Esophagus muscularis mucosa (tissue), 3 donors: ENCODE measurements at regions not wholly inside any gene's neighbourhood (a gene's known extent, or its start where the extent isn't known, plus 50 kb on each side); places are given as distances from the start of the nearest gene placed in this dataset.

Experiments
- POLR2A ChIP-seq: fragments of 450-650 bp; IDR thresholded peaks from one replicate; pipeline ENCODE4 v1.6.1; 2017; ENCODE audit warnings: antibody characterized with exemption, moderate library complexity, mild to moderate bottlenecking, low read depth
- TF ChIP-seq, protein P1 (sequence below), 3 experiments: fragments of 200-600 bp in 2 of 3; fragments of 450-650 bp in 1 of 3; sonication (generic) in 2 of 3; IDR thresholded peaks; one replicate each; pipeline ENCODE4 v1.5.1; 2017 to 2019; ENCODE audit warnings: antibody characterized with exemption in 3 of 3, mild to moderate bottlenecking in 2 of 3, moderate library complexity in 1 of 3

DNA sequence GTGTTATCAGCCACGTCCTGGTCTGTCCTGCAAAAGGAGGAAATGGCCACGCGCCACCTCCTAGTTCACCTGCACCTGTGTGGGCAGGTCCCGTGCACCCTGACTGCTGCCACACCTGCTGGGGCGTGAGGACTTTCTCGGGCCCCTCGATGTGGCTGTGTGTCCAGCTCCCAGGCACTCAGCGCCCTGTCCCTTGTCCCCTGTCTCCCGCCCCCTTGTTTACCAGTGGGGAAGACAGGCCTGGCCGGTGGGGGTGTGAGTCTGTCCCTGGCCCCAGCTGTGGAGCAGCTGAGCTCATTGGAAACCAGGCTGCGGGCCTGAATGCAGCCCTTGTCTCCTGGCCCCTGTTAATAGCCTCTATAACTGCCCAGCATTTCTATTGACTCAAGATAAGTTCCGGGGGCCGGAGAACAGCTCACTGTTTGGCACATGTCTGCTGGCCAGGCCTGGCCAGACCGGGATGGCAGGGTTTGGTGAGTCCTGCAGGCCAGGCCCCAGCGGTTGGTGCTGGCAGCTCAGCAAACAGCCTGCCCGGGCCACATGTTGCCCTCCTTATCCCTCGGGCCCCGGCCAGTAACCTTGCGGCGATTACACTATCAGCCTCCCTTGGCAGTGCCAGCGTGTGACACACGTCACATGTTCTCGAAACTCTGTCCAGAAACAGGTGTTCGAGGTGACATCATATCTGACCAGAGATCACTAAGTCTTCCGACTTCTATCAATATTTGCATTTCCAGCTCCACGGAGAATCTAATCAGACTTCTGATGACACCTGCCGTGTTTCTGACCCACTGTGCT lies 52.1 kb downstream of the FOXL3 start:
- TF ChIP-seq POLR2A, result no peak
- TF ChIP-seq, protein P1, sequence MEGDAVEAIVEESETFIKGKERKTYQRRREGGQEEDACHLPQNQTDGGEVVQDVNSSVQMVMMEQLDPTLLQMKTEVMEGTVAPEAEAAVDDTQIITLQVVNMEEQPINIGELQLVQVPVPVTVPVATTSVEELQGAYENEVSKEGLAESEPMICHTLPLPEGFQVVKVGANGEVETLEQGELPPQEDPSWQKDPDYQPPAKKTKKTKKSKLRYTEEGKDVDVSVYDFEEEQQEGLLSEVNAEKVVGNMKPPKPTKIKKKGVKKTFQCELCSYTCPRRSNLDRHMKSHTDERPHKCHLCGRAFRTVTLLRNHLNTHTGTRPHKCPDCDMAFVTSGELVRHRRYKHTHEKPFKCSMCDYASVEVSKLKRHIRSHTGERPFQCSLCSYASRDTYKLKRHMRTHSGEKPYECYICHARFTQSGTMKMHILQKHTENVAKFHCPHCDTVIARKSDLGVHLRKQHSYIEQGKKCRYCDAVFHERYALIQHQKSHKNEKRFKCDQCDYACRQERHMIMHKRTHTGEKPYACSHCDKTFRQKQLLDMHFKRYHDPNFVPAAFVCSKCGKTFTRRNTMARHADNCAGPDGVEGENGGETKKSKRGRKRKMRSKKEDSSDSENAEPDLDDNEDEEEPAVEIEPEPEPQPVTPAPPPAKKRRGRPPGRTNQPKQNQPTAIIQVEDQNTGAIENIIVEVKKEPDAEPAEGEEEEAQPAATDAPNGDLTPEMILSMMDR (IDR thresholded peaks at IDR 0.05), result no peak
